ENCODE measurements at regions not wholly inside any gene's neighbourhood (a gene's known extent, or its start where the extent isn't known, plus 50 kb on each side); places are given as distances from the start of the nearest gene placed in this dataset.

DNA sequence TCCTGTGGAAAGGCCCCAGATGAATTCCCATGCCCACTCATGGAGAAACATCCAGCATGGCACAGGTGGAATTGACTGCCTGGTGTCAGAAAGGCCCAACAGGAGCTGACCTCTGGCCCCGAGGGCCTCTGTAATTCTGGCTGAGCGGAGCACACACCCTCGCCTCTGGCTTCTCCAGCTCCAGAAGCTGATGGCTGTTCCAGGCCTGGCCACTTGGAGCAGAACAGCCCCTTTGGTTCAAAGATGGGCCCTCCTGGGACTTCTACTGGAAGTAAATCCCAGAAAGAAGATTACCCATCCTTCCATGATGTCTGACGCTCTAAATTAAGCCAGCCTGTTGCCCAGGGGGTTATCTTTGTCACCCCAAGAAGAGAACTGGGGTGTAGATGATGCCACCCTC, 275.1 kb upstream of the CDH4 start:
- no peak for DNase-seq

DNA sequence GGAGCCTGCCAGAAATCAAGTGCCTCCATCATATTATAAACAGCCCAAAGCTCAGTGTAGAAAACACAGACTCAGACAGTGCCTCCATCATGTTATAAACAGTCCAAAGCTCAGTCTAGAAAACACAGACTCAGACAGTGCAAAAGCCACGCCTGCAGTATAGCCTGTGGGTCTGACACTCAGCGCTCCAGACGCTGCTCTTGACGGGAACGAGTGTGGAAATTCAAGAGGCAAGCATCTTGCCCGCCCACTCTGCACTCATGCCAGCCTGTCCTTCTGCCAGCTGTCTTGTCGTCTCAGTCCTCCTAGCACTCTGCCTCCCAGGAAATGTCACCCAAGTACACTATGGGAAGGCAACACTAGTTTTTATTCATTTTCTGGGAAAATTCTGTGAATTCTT, 274.2 kb upstream of the CDH4 start:
- DNase-seq: no peak

DNA sequence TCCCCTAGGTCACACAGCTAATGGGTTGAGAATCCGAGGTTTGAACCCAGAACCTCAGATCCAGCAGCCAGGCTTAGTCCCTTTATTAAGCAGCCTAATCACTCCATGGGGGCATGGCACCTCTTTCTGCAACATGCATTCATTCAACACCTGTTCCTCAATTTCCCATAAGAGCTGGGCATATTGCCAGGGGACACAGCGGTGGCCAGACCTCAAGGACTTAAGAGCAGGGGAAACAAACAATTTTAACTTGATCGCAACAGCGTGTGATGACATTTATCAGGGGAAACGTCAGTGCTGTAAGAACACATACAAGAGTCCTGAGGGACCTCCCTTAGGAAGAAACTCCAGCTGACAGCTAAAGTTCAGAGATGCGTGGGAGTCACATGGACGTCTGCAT, 267.4 kb upstream of the CDH4 start:
- DNase-seq: no peak

DNA sequence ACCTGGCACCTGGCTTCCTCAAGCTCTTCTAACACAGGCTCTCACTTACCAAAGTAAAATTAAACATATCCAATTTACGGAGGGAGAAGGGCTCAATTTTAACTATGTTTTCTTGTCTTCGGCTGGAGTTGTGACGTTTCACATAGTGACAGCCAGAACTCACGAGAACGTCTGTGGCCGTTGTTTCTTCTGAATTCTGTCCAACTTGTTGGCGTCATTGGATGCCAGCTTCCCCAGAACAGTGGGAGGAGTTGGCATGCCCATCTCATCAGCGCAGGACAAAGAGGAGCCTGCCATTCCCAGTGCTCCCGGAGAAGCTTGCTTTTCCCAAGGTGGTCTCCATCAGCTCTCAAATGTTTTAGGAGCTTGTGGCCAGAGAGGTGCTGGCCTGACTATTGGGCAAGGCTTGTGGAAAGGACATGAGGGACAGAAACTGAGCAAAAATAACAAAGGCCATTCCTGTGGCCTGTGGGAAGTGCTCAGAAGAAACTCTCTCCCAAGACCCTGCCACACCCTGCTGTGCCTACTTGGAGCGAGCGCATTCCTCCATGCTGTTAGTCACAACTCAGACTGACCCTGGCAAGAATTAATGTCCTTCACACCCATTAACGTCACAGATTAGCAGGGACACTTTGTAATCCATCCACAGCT, 265.4 kb upstream of the CDH4 start:
- no peak for DNase-seq

DNA sequence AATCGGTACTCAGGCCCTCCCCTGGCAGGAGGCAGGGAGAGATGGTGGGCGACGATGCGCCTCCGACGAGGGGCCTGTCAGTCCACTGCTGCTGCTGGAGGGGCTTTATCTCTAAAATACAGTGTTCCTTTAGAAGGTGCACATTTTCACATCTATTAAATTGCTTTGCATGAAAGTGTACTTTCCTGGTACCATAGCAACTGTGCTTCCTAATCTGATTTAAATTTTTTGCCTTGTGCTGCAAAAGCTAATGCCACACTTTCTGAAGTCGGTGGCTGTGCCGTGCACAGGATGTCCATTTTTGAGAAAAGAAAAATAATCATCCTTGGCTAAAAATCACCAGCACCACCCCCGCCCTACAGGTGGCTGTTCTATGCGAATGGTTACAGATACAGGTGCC, 262.0 kb upstream of the CDH4 start:
- no peak for DNase-seq

DNA sequence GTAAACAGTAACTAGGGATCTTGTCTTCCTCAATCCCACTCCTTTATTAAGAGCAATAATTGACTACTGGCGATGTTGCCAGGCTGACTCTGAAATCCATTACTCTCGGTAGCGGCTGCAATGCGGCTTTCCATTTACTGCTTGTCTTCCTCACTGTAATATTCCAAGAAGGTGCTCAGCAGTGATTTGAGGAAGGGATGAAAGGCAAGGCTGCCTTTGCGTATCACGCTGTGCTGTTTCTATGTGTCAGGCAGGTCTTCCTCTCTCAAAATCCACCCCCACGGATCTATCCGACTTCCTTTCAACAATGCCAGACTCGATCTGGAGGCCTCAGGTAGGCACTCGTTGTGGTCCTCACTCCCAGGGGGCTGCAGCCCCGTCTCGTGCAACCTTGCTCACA, 261.4 kb upstream of the CDH4 start:
- DNase-seq: no peak

DNA sequence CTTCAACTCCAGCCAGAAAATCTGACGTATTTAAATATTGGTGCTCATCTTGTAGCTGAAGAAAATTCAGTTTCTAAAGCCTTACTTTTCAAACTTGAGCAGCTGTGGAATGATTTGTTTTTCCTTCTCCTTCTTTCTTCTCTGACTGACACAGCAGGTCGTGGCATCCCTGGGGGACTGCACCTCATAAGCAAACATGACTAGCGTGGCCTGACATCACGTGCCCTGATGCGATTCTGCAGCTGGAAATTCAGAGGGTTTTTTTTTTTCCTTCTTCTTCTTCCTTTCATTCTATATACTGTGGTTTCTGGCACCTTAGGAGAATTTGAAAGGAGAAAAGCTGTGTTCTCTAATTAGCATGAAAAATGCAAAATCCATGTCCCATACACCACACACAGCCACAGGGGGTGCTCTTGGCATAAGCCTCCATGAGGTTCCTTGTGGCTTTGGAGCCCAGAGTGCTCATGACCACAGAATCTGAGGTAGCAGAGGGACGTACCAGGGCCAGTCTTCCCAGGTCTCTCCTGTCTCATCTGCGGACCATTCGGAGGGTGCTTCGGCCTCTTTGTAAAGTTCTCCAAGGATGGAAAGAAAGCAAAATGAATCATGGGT, 258.5 kb upstream of the CDH4 start:
- no peak for DNase-seq

DNA sequence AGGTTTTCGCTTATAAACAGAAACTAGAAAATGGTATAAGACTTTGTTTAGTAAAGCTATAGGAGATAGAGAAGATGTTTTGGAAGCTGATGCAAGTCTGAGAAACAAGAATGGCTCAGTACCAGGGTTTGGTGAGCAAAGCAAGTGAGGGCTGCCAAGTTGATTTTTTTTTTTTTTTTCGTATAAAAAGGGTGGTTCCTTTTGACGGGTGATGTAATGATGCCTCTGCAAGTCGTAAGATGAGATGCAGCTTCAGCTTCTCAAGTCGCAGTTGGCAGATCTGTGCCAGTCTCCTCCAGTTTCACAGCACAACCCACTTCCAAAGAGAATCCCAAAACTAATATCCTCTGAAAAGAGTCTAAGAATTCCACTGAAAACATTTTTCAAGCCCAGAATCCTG, 252.8 kb upstream of the CDH4 start:
- DNase-seq: no peak

DNA sequence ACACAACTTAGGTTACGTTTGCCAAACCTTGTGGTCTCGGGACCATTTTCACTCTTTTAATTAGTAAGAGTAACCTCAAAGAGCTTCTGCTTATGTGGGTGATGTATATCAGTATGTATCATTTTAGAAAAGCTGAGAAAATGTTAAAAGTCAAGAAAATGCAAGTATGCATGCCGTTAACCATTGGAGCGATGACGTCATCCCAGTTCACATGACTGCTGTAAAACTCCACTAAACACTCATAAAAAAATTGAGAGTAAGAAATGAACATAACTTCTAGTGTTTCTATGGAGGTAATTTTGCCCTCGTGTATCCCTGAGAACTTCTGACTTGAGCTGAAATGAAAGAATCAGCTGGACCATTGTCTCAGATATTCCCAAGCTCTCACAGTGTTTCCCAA, 250.0 kb upstream of the CDH4 start:
- no peak for DNase-seq

DNA sequence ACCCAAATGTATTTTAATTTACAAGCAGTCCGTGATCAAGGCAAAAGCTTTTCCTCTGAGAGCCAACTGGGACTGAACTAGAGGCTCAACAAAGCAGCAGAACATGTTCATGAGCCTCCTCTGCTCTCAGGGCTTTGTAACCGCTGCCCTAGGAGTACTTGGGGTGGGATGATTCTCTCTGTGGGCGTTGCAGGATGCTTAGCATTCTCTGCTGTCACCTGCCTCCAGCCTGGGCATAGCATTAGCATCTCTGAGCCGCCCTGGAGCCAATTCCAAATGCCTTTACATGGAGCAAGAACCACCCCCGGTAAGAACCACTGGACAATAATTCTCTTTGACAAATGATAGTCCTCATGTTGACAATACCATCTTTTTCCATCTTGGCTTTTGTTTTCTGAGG, 237.6 kb upstream of the CDH4 start:
- DNase-seq: no peak

DNA sequence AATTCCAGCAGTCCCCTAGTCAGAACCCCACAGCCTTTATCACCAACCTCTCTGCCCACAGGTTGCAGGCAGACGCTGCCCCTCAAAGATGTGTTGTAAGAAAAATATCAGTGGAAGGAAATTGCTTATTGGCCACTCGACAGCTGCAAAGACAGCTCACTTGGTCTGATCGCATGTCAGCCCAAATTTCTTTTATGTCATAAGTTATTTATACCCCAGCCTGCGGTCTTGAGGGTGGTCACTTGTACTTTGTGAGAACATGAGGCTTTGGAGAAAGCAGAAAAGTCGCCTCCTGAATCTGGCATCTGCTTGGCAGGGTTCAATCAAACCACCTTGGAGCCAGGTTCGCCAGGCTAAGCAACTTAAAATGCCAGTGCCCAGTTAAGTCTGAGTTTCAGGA, 236.5 kb upstream of the CDH4 start:
- no peak for DNase-seq

DNA sequence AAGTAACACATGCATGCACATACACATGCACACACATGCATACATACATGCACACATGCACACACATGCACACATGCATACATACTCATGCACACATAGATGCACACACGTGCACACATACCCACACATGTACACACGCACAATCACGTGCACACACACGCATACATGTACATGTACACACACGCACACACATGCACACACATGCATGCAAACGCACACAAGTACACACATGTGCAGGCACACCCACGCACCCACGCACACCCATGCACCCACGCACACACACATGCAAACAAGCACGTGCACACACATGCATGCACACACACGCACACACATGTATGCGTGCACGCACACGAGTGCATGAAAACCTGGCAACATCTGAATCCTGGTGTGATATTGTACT, 232.7 kb upstream of the CDH4 start:
- DNase-seq: no peak

DNA sequence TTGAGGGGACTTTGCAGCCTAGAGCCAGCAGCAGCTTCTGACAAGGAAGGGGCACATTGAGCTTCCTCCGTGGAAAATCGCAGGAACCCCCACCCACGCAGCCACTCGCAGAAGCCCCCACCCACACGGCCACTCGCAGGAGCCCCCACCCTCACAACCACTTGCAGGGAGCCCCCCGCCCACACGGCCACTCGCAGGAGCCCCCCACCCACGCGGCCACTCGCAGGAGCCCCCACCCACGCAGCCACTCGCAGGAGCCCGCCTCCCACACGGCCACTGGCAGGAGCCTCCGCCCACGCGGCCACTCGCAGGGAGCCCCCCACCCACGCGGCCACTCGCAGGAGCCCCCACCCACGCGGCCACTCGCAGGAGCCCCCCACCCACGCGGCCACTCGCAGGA, 228.4 kb upstream of the CDH4 start:
- DNase-seq: no peak

DNA sequence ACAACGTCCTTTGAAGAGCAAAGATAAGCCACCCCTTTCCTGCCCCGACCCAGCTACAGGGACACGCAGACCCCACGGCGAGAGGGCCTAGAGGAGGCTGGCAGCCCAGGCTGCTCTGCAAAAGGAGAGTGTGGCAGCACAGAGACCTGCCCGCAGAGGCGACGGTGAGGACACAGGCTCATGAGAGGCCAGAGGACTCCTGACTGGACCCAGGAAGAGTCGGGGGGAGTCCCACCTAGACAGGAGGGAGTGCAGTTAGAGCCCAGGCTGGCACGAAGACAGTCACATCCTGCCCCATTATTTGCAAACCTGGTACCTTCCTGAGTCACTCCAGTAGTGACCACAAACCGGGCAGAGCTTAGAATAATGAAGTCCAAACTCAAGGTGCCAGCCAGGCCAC, 227.7 kb upstream of the CDH4 start:
- DNase-seq: no peak

DNA sequence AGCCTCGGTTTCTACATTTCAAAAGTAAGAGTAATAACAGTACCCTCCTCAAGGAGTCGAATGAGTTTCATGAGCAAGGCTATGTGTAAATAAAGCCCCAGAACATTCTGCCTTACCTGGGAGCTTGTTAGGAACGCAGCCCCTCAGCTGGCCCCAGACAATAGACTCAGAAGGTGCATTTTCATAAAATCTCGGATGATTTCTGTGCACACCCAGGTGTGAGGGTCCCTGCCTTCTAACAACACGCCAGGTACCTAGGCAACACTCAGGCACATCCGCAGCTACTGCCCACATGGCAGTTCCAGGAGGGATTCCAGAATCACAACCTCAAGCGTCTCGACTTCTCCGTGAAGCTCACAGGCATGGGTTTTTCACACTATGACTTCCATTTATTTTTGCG, 226.5 kb upstream of the CDH4 start:
- DNase-seq: no peak

DNA sequence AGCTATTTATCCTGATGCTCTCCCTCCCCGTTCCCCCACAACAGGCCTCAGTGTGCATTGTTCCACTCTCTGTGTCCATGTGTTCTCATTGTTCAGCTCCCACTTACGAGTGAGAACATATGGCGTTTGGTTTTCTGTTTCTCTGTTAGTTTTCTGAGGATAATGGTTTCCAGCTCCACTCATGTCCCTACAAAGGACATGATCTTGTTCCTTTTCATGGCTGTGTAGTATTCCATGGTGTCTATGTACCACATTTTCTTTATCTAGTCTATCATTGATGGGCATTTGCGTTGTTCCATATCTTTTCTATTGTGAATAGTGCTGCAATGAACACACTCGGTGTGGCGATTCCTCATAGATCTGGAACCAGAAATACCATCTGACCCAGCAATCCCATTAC, 225.9 kb upstream of the CDH4 start:
- DNase-seq: no peak

DNA sequence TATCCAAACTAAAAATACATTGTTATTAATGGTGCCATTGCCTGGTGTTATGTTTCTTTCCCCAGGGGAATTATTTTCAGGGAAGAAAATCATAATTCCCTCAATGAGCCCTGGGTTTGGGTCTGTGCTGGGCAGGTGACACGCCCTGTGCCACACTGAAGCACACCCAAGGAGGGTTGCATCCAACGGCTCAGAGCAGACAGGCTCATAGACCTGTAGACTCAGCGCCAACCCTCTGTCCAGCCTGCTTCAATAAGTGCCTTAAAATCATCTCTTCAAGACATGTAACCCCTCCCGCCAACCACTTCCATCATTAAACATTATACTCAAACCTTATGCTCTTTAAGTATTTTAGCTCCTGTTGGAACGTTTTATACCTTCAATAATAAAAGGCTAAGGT, 225.3 kb upstream of the CDH4 start:
- DNase-seq: no peak

DNA sequence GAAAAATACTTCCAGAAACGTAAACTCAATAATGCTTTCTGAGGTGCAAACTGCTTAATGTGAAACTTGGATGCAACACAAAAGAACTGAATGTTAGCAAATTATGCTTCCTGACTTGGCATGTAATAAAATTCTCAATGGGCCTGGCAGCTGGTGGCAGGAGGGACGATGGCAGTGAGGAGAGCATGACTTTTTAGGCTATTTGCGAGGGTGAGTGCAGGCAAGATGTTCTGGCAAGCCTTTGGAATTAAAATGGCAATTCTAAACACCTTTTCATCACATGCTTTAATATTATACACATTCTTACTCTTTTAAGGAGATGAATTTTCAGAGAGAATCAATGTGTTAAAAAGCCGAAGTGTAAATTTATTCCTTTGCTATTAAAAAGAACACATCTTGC, 224.8 kb upstream of the CDH4 start:
- no peak for DNase-seq

DNA sequence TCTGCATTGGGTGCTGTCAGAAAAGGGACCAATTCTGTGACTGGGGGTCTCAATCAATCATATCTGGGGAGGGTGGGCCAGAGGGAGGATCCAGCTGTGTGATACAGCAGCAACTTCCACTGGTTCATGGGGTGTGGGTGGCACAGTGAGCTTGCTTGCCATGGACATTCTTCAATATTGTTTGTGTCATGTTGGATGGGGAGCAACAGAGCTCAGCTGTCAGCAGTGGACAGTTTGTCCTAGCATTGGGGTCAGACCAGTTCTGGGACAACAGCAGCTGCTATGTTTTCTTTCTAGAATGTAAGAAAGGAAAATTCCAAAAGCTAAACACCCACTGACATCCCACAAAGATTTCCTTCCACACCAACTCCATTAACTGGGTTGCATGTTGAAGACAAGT, 221.9 kb upstream of the CDH4 start:
- no peak for DNase-seq

DNA sequence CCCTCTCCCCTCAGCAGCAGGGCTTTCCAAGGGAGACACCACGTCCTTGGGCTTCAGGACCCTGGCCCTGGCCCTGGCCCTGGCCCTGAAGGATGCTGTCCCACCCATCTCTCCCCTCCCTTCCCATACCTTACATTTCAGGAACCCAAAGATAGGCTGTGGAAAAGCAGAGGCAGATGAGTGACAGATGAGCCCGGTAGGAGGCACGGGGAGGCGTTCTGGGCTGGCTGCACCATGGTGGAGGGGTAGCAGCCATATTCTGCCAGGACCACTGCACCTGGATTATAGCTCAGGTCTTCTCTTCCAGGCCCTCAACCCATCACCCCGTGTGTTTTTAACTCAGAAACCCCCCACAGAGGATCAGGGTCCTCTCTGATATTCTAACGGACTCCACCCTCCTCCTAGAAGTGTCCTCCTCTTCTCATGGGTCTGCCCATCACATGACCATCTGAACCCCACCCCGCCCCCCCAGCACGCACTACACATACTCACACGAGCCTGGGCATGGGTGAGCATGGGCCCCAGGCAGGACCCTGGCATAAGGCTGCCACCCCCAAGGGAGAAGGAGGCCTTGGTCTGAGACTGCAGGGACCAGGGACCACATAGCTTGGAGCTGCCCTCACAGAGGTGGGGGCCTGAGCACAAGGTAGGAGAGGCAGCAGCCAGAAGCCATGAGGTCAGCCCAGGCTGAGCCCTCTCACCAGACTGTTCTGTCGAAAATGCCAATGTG, 220.8 kb upstream of the CDH4 start:
- DNase-seq: no peak

DNA sequence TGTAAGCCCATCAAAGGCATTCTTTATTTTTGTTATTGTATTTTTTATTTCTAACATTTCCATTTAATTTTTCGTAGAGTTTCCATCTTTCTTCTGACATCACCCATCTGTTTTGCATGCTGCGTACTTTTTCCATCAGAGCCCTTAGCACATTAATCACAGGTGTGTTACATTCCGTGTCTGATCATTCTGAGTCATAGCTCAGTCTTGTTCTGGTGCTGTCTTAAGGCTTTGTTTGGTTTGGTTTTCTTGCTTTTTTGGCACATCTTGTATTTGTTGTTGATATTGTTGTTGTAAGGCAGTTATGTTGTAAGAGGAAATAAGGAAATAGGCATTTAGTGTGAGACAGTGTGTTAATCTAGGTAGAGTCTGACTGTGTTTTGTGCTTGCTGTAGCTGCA, 214.6 kb upstream of the CDH4 start:
- DNase-seq: no peak

DNA sequence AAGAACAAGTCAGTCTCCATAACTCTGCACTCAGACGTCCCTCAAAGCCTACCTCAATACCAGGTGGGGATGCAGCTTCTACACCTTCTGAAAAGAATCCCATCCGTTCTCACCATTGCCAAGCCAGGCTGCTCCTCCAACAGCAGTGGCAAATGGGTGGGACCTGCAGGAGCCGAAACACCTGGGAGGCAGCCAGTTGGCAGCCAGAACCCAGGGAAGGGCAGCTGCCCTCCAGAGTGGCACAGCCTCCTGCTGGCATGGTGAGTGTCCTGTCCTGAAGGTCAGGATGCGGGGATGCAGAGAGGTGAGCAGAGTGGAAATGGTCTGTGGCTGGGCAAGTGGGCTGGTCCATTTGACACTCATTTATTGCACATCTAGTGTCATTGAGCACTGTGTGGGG, 210.6 kb upstream of the CDH4 start:
- DNase-seq: no peak

DNA sequence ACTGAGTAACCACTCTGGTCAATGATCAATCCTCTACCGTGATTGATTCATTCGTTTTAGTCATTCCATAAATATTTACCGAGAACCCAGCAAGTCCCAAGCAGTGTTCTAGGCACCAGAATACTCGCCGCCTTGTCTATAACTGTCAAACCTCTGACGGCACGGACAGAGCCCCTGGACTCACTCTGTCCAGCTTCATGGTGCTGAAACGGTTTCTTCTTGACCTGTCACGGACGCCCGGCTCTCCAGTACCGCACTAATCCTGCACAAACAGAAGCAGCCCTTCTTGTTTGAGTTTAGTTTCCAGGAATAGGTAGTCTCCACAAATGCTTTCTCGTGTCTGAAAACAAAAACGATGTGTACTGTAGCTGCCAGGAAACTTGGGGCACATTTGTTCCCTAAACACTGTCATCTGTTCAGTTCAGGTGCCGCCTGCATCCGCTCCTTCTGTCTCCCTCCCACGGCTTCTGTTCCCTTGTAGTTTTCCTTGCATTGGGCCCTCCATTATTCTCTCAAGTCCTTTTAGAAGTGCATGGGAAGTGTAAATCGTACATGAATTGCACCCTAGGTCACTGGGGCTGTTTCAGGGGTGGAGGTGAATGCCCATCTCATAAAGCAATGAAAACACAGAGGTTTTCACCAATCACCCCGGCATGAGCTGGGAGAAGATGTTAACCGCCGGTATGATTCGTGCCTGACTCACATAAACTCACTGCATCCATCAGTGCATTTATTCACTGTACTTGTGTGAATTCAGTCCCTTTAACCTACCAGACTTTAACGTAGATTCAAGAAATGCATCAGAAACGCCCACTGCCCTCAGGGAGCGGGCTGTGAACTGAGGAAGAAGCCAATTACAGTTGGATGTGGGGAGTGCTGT, 209.3 kb upstream of the CDH4 start:
- DNase-seq: no peak

DNA sequence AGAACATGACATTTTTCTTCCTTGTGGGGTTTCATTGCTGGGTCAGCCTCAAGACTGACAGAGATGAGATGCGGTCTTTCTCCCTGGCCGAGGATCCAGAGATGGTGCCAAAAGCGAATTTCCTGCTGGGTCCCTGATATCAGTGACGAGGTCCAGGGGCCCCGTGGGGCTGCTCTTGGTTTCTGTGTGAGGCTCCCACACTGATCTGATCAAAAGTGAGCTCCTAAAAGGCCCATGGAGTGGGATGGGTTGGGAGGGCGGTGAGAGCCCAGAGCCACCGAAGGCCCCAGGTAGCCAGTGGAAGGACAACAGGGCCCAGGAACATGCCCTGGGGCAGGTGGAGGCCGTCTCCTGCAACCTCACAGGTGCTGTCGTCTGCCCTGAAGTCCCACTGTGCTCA, 208.4 kb upstream of the CDH4 start:
- no peak for DNase-seq

All from suppressor macrophage treated with lipopolysaccharide for 1 hour (primary cell).